Vagina (tissue), 2 donors: ENCODE measurements at regions not wholly inside any gene's neighbourhood (a gene's known extent, or its start where the extent isn't known, plus 50 kb on each side); places are given as distances from the start of the nearest gene placed in this dataset.

ENCODE experiments used
- CTCF ChIP-seq, 3 experiments: fragments of 450-650 bp in 2 of 3; fragments of 200-600 bp in 1 of 3; sonication (generic) in 1 of 3; IDR thresholded peaks; one replicate each; pipeline ENCODE4 v1.5.1; 2017 to 2019; ENCODE audit warnings: antibody characterized with exemption in 3 of 3, mild to moderate bottlenecking in 2 of 3, moderate library complexity in 2 of 3
- POLR2A ChIP-seq, 2 donors: fragments of 450-650 bp; IDR thresholded peaks; one replicate each; pipeline ENCODE4 v1.6.1; 2017; ENCODE audit warnings: antibody characterized with exemption in 2 of 2, mild to moderate bottlenecking in 2 of 2, moderate library complexity in 2 of 2

GRCh38 chr16:79419148-79419547 lies 181.4 kb downstream of the MAF start:
- TF ChIP-seq POLR2A (IDR thresholded peaks at IDR 0.05) (no peak), CTCF (IDR thresholded peaks at IDR 0.05) (no peak)
